Liver (tissue), 8 donors: ENCODE measurements at regions not wholly inside any gene's neighbourhood (a gene's known extent, or its start where the extent isn't known, plus 50 kb on each side); places are given as distances from the start of the nearest gene placed in this dataset.

ENCODE experiments used
- DNase-seq: peaks from one replicate; pipeline ENCODE4 v3.0.0-alpha.2; 2017; ENCODE audit warnings: low spot score
- H3K27ac ChIP-seq, 2 donors: one replicate each; pipeline ENCODE4 v1.7.0; 2013; ENCODE audit warnings: inconsistent platforms in 2 of 2, low read length in 2 of 2, control low read depth in 1 of 2, low read depth in 1 of 2, mild to moderate bottlenecking in 1 of 2
- H3K27me3 ChIP-seq, 4 donors: one replicate each; pipeline versions ENCODE4 v1.6.1 to v1.7.0; 2013; ENCODE audit warnings: low read length in 3 of 4, inconsistent platforms in 1 of 4, mild to moderate bottlenecking in 1 of 4, moderate library complexity in 1 of 4; ENCODE audit not compliant: control insufficient read depth in 4 of 4, insufficient read depth in 4 of 4
- H3K36me3 ChIP-seq, 4 donors: one replicate each; pipeline versions ENCODE4 v1.6.1 to v1.7.0; 2013; ENCODE audit warnings: low read length in 3 of 4, mild to moderate bottlenecking in 3 of 4, low read depth in 1 of 4, moderate library complexity in 1 of 4; ENCODE audit not compliant: control insufficient read depth in 4 of 4, insufficient read depth in 3 of 4
- H3K4me1 ChIP-seq, 4 donors: one replicate each; pipeline versions ENCODE4 v1.6.1 to v1.7.0; 2013; ENCODE audit warnings: low read length in 3 of 4, mild to moderate bottlenecking in 3 of 4, moderate library complexity in 1 of 4; ENCODE audit not compliant: control insufficient read depth in 4 of 4, insufficient read depth in 4 of 4
- H3K4me3 ChIP-seq, 3 donors: one replicate each; pipeline versions ENCODE4 v1.6.1 to v1.7.0; 2013; ENCODE audit warnings: low read length in 3 of 3, control low read depth in 1 of 3, low read depth in 1 of 3, mild to moderate bottlenecking in 1 of 3
- H3K9ac ChIP-seq, 2 donors: one replicate each; pipeline ENCODE4 v1.7.0; 2013; ENCODE audit warnings: low read length in 2 of 2, mild to moderate bottlenecking in 2 of 2, moderate library complexity in 2 of 2, control low read depth in 1 of 2, low read depth in 1 of 2
- H3K9me3 ChIP-seq, 4 donors: one replicate each; pipeline versions ENCODE4 v1.6.1 to v1.7.0; 2013; ENCODE audit warnings: low read length in 3 of 4; ENCODE audit not compliant: control insufficient read depth in 4 of 4
- ATF3 ChIP-seq: IDR thresholded peaks from 2 replicates; pipeline ENCODE4 v1.6.1; 2016; ENCODE audit warnings: antibody characterized with exemption
- EGR1 ChIP-seq, 2 donors: IDR thresholded peaks; 2 replicates each; pipeline ENCODE4 v1.6.1; 2016 to 2018; ENCODE audit warnings: antibody characterized with exemption in 2 of 2, low read depth in 2 of 2
- FOXA1 ChIP-seq: IDR thresholded peaks from 2 replicates; pipeline ENCODE4 v1.6.1; 2016; ENCODE audit warnings: antibody characterized with exemption
- FOXA2 ChIP-seq: IDR thresholded peaks from 2 replicates; pipeline ENCODE4 v1.6.1; 2016; ENCODE audit warnings: antibody characterized with exemption
- GABPA ChIP-seq, 2 donors: IDR thresholded peaks in 1 of 2; conservative IDR thresholded peaks in 1 of 2; 2 replicates each; pipeline ENCODE4 v1.6.1; 2016; ENCODE audit warnings: antibody characterized with exemption in 2 of 2, mild to moderate bottlenecking in 1 of 2, moderate library complexity in 1 of 2
- HNF4A ChIP-seq, 2 donors: conservative IDR thresholded peaks; 2 replicates each; pipeline ENCODE4 v1.6.1; 2016; ENCODE audit warnings: antibody characterized with exemption in 2 of 2, mild to moderate bottlenecking in 2 of 2
- HNF4G ChIP-seq: IDR thresholded peaks from 2 replicates; pipeline ENCODE4 v1.6.1; 2016; ENCODE audit warnings: antibody characterized with exemption
- JUND ChIP-seq, 2 donors: IDR thresholded peaks; 2 replicates each; pipeline ENCODE4 v1.6.1; 2016; ENCODE audit warnings: antibody characterized with exemption in 2 of 2
- MAX ChIP-seq: IDR thresholded peaks from 2 replicates; pipeline ENCODE4 v1.6.1; 2016; ENCODE audit warnings: antibody characterized with exemption
- RAD21 ChIP-seq, 2 donors: IDR thresholded peaks; 2 replicates each; pipeline ENCODE4 v1.6.1; 2016; ENCODE audit warnings: antibody characterized with exemption in 2 of 2, mild to moderate bottlenecking in 2 of 2
- REST ChIP-seq: IDR thresholded peaks from 2 replicates; pipeline ENCODE4 v1.6.1; 2016; ENCODE audit warnings: antibody characterized with exemption, mild to moderate bottlenecking
- RXRA ChIP-seq, 2 donors: IDR thresholded peaks; 2 replicates each; pipeline ENCODE4 v1.6.1; 2017 to 2018; ENCODE audit warnings: antibody characterized with exemption in 2 of 2, mild to moderate bottlenecking in 1 of 2
- SP1 ChIP-seq: IDR thresholded peaks from 2 replicates; pipeline ENCODE4 v1.6.1; 2018; ENCODE audit warnings: antibody characterized with exemption, mild to moderate bottlenecking
- TAF1 ChIP-seq: conservative IDR thresholded peaks from 2 replicates; pipeline ENCODE4 v1.6.1; 2016; ENCODE audit warnings: antibody characterized with exemption, mild to moderate bottlenecking
- WGBS: extraction: QIAGEN DNeasy Blood & Tissue Kit; methylation state at CpG from one replicate; pipeline ENCODE4 v1.1.7; 2013; 5-methylcytosine and 5-hydroxymethylcytosine counted together
- TF ChIP-seq, protein P1 (sequence below): IDR thresholded peaks from 2 replicates; pipeline ENCODE4 v1.6.1; 2016; ENCODE audit warnings: antibody characterized with exemption
- TF ChIP-seq, protein P2 (sequence below): fragments of 150-350 bp; IDR thresholded peaks from 2 replicates; pipeline ENCODE4 v1.5.1; 2017; ENCODE audit warnings: improper control_type of control experiment, low read depth, low read length; ENCODE audit not compliant: missing input control
- donor health status: healthy.
- donor health status: healthy.
- donor health status: healthy.
- donor health status: healthy.
- donor health status: healthy.

- no peak overlapping the region for H3K4me3 ChIP-seq
- no peaks in the 10 kb centered on the region for H3K36me3 ChIP-seq
- WGBS, result 95% methylated on average over 2 of the region's 2 CpGs
- no peaks in the 10 kb centered on the region for H3K27me3 ChIP-seq
- DNase-seq, result no peak
- TF ChIP-seq, protein P1, sequence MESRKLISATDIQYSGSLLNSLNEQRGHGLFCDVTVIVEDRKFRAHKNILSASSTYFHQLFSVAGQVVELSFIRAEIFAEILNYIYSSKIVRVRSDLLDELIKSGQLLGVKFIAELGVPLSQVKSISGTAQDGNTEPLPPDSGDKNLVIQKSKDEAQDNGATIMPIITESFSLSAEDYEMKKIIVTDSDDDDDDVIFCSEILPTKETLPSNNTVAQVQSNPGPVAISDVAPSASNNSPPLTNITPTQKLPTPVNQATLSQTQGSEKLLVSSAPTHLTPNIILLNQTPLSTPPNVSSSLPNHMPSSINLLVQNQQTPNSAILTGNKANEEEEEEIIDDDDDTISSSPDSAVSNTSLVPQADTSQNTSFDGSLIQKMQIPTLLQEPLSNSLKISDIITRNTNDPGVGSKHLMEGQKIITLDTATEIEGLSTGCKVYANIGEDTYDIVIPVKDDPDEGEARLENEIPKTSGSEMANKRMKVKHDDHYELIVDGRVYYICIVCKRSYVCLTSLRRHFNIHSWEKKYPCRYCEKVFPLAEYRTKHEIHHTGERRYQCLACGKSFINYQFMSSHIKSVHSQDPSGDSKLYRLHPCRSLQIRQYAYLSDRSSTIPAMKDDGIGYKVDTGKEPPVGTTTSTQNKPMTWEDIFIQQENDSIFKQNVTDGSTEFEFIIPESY, result no peak
- no peak for TF ChIP-seq ATF3
- TF ChIP-seq EGR1 (IDR thresholded peaks at IDR 0.05; ENCODE audit: low read depth in 2 of 2), result no peak
- TF ChIP-seq SP1, result no peak
- no peak for TF ChIP-seq REST
- TF ChIP-seq HNF4G, result no peak
- no peak for TF ChIP-seq MAX
- TF ChIP-seq, protein P2, sequence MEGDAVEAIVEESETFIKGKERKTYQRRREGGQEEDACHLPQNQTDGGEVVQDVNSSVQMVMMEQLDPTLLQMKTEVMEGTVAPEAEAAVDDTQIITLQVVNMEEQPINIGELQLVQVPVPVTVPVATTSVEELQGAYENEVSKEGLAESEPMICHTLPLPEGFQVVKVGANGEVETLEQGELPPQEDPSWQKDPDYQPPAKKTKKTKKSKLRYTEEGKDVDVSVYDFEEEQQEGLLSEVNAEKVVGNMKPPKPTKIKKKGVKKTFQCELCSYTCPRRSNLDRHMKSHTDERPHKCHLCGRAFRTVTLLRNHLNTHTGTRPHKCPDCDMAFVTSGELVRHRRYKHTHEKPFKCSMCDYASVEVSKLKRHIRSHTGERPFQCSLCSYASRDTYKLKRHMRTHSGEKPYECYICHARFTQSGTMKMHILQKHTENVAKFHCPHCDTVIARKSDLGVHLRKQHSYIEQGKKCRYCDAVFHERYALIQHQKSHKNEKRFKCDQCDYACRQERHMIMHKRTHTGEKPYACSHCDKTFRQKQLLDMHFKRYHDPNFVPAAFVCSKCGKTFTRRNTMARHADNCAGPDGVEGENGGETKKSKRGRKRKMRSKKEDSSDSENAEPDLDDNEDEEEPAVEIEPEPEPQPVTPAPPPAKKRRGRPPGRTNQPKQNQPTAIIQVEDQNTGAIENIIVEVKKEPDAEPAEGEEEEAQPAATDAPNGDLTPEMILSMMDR, result no peak
- no peak for TF ChIP-seq GABPA (IDR thresholded peaks at IDR 0.05 in 1 of 2, conservative IDR thresholded peaks at IDR 0.05 in 1 of 2)
- no peak for TF ChIP-seq TAF1
- no peak for TF ChIP-seq HNF4A (conservative IDR thresholded peaks at IDR 0.05)
- no peak for TF ChIP-seq JUND (IDR thresholded peaks at IDR 0.05)
- no peak for TF ChIP-seq FOXA2
- H3K9ac ChIP-seq, result no peak overlapping the region
- H3K27ac ChIP-seq, result no peak overlapping the region
- H3K9me3 ChIP-seq, result peaks cover 0 to 2% (median 0%) of the 10 kb centered on the region in 4 donors
- no peaks in the 10 kb centered on the region for H3K4me1 ChIP-seq
Observed at GRCh38 chr3:5296362-5296761, 108.9 kb downstream of the EDEM1 start.

GRCh38 chr3:5297895-5298294, 110.4 kb downstream of the EDEM1 start:
- no peak overlapping the region for H3K27ac ChIP-seq
- no peak for TF ChIP-seq HNF4A (conservative IDR thresholded peaks at IDR 0.05)
- no peak for TF ChIP-seq ATF3
- TF ChIP-seq, protein P2, result no peak
- no peak for TF ChIP-seq SP1
- no peak for TF ChIP-seq JUND (IDR thresholded peaks at IDR 0.05)
- no peak for TF ChIP-seq MAX
- TF ChIP-seq FOXA2, result no peak
- no peak for TF ChIP-seq RAD21 (IDR thresholded peaks at IDR 0.05)
- no peak for TF ChIP-seq HNF4G
- TF ChIP-seq RXRA (IDR thresholded peaks at IDR 0.05), result no peak
- TF ChIP-seq FOXA1, result no peak
- no peak for TF ChIP-seq REST
- no peak for TF ChIP-seq EGR1 (IDR thresholded peaks at IDR 0.05; ENCODE audit: low read depth in 2 of 2)

More at GRCh38 chr3:5297895-5298294, 110.4 kb downstream of the EDEM1 start:
- Histone ChIP-seq H3K4me1 (no peaks in the 10 kb centered on the region), H3K27me3 (no peaks in the 10 kb centered on the region), H3K36me3 (no peaks in the 10 kb centered on the region), H3K4me3 (no peak overlapping the region), H3K9ac (no peak overlapping the region), H3K9me3 (peaks cover 0 to 2% (median 0%) of the 10 kb centered on the region in 4 donors)
- DNase-seq, result no peak
- WGBS, result 43% methylated on average over 1 of the region's 1 CpG
